H9 (cell line): ENCODE measurements at regions not wholly inside any gene's neighbourhood (a gene's known extent, or its start where the extent isn't known, plus 50 kb on each side); places are given as distances from the start of the nearest gene placed in this dataset.

ENCODE experiments used
- DNase-seq: peaks from one replicate; pipeline ENCODE4 v3.0.0-alpha.2; 2017
- H2AFZ ChIP-seq: one replicate; pipeline ENCODE4 v1.6.1; 2013; ENCODE audit warnings: mild to moderate bottlenecking, low read length, control low read depth, moderate library complexity
- H2AK5ac ChIP-seq: 2 replicates; pipeline ENCODE4 v1.6.1; 2013; ENCODE audit warnings: low read length, control low read depth, mixed read lengths; ENCODE audit not compliant: insufficient read length
- H2BK120ac ChIP-seq: one replicate; pipeline ENCODE4 v1.6.1; 2013; ENCODE audit warnings: low read depth, mild to moderate bottlenecking, low read length, control low read depth, inconsistent platforms; ENCODE audit not compliant: poor library complexity, severe bottlenecking
- H2BK12ac ChIP-seq: 2 replicates; pipeline ENCODE4 v1.6.1; 2013; ENCODE audit warnings: low read length, control low read depth, mixed read lengths, low read depth; ENCODE audit not compliant: insufficient read length
- H2BK15ac ChIP-seq: 2 replicates; pipeline ENCODE4 v1.6.1; 2013; ENCODE audit warnings: low read depth, low read length, control low read depth
- H2BK20ac ChIP-seq: one replicate; pipeline ENCODE4 v1.6.1; 2013; ENCODE audit warnings: low read depth, mild to moderate bottlenecking, low read length, control low read depth, inconsistent platforms; ENCODE audit not compliant: poor library complexity, severe bottlenecking
- H2BK5ac ChIP-seq: 2 replicates; pipeline ENCODE4 v1.6.1; 2013; ENCODE audit warnings: low read length, control low read depth, mixed read lengths; ENCODE audit not compliant: insufficient read length
- H3K14ac ChIP-seq: 2 replicates; pipeline ENCODE4 v1.6.1; 2013; ENCODE audit warnings: low read length, control low read depth; ENCODE audit not compliant: insufficient read depth
- H3K18ac ChIP-seq: 2 replicates; pipeline ENCODE4 v1.6.1; 2013; ENCODE audit warnings: low read depth, mild to moderate bottlenecking, mixed read lengths, low read length, control low read depth; ENCODE audit not compliant: insufficient read length
- H3K23ac ChIP-seq: 2 replicates; pipeline ENCODE4 v1.6.1; 2013; ENCODE audit warnings: low read length, control low read depth, mixed read lengths, low read depth; ENCODE audit not compliant: insufficient read length
- H3K23me2 ChIP-seq: 2 replicates; pipeline ENCODE4 v1.6.1; 2013; ENCODE audit warnings: low read depth, mild to moderate bottlenecking, mixed read lengths, low read length, control low read depth; ENCODE audit not compliant: insufficient read length, poor library complexity, severe bottlenecking
- H3K27ac ChIP-seq: 2 replicates; pipeline ENCODE4 v1.5.1; 2013; ENCODE audit warnings: low read length, control low read depth, mixed read lengths, low read depth; ENCODE audit not compliant: insufficient read length
- H3K27me3 ChIP-seq: 2 replicates; pipeline ENCODE4 v1.6.1; 2013; ENCODE audit warnings: low read length, control low read depth, inconsistent platforms; ENCODE audit not compliant: insufficient read depth
- H3K4ac ChIP-seq: 2 replicates; pipeline ENCODE4 v1.6.1; 2013; ENCODE audit warnings: low read depth, mild to moderate bottlenecking, control low read depth, inconsistent platforms, low read length, moderate library complexity
- H3K4me1 ChIP-seq: 2 replicates; pipeline ENCODE4 v1.6.1; 2013; ENCODE audit warnings: low read length, control low read depth, inconsistent platforms; ENCODE audit not compliant: insufficient read depth
- H3K4me2 ChIP-seq: 2 replicates; pipeline ENCODE4 v1.6.1; 2013; ENCODE audit warnings: low read length, control low read depth, mixed read lengths; ENCODE audit not compliant: insufficient read length, insufficient read depth
- H3K56ac ChIP-seq: 2 replicates; pipeline ENCODE4 v1.6.1; 2013; ENCODE audit warnings: low read depth, mild to moderate bottlenecking, mixed read lengths, low read length, control low read depth; ENCODE audit not compliant: insufficient read length
- H3K79me1 ChIP-seq: 2 replicates; pipeline ENCODE4 v1.6.1; 2013; ENCODE audit warnings: low read depth, mild to moderate bottlenecking, moderate library complexity, low read length, control low read depth, inconsistent platforms; ENCODE audit not compliant: insufficient read depth, poor library complexity, severe bottlenecking
- H3K79me2 ChIP-seq: 2 replicates; pipeline ENCODE4 v1.6.1; 2013; ENCODE audit warnings: low read length, control low read depth, inconsistent platforms; ENCODE audit not compliant: insufficient read depth
- H3K9ac ChIP-seq: 2 replicates; pipeline ENCODE4 v1.6.1; 2013; ENCODE audit warnings: low read length, control low read depth, mixed read lengths; ENCODE audit not compliant: insufficient read length; ENCODE audit errors: extremely low read depth
- H3K9me3 ChIP-seq: one replicate; pipeline ENCODE4 v1.6.1; 2013; ENCODE audit warnings: low read depth, low read length, inconsistent platforms; ENCODE audit not compliant: control insufficient read depth
- H3T11ph ChIP-seq: one replicate; pipeline ENCODE4 v1.6.1; 2013; ENCODE audit warnings: mild to moderate bottlenecking, low read length, control low read depth, inconsistent platforms
- H4K20me1 ChIP-seq: one replicate; pipeline ENCODE4 v1.6.1; 2013; ENCODE audit not compliant: control insufficient read depth, insufficient read length, insufficient read depth
- H4K5ac ChIP-seq: 2 replicates; pipeline ENCODE4 v1.6.1; 2013; ENCODE audit warnings: low read depth, mild to moderate bottlenecking, mixed read lengths, low read length, control low read depth; ENCODE audit not compliant: insufficient read length
- H4K8ac ChIP-seq: replicated peaks from 2 replicates; pipeline ENCODE4 v1.6.1; 2013; ENCODE audit warnings: low read length, control low read depth, mixed read lengths, low read depth; ENCODE audit not compliant: insufficient read length
- H4K91ac ChIP-seq: 2 replicates; pipeline ENCODE4 v1.6.1; 2013; ENCODE audit warnings: low read depth, mild to moderate bottlenecking, moderate library complexity, mixed read lengths, low read length, control low read depth; ENCODE audit not compliant: insufficient read length
- H3K27ac Mint-ChIP-seq, 3 experiments: 2 replicates in 2 of 3; 3 replicates in 1 of 3; pipeline ENCODE4 v1.8.0; 2020 to 2021; ENCODE audit warnings: mixed read lengths in 3 of 3, mild to moderate bottlenecking in 1 of 3, moderate library complexity in 1 of 3
- H3K27me3 Mint-ChIP-seq: 2 replicates; pipeline ENCODE4 v1.8.0; 2021; ENCODE audit warnings: low read depth, mild to moderate bottlenecking, moderate library complexity, mixed read lengths
- H3K36me3 Mint-ChIP-seq, 3 experiments: 2 replicates in 2 of 3; 3 replicates in 1 of 3; pipeline ENCODE4 v1.8.0; 2020 to 2021; ENCODE audit warnings: low read depth in 3 of 3, mixed read lengths in 3 of 3; ENCODE audit not compliant: insufficient read depth in 1 of 3
- H3K4me1 Mint-ChIP-seq, 2 experiments: 2 replicates each; pipeline ENCODE4 v1.8.0; 2020; ENCODE audit warnings: mixed read lengths in 2 of 2
- H3K4me3 Mint-ChIP-seq, 2 experiments: 2 replicates in 1 of 2; 3 replicates in 1 of 2; pipeline ENCODE4 v1.8.0; 2020 to 2021; ENCODE audit warnings: mild to moderate bottlenecking in 2 of 2, mixed read lengths in 2 of 2, moderate library complexity in 1 of 2
- H3K9me3 Mint-ChIP-seq, 2 experiments: 2 replicates in 1 of 2; 3 replicates in 1 of 2; pipeline ENCODE4 v1.8.0; 2020; ENCODE audit warnings: mild to moderate bottlenecking in 2 of 2, mixed read lengths in 2 of 2, moderate library complexity in 1 of 2
- CTCF ChIP-seq: fragments of 200-600 bp; sonication (generic); conservative IDR thresholded peaks from 3 replicates; pipeline ENCODE4 v1.8.0; 2021; ENCODE audit warnings: antibody characterized with exemption, mild to moderate bottlenecking
- WGBS: extraction: QIAGEN DNeasy Blood & Tissue Kit; methylation state at CpG from one replicate; pipeline ENCODE4 v1.1.7; 2013; ENCODE audit warnings: missing lambda C conversion rate, low lambda C conversion rate, mixed read lengths; ENCODE audit not compliant: insufficient read length; ENCODE audit errors: extremely low coverage; 5-methylcytosine and 5-hydroxymethylcytosine counted together

GRCh38 chr11:86142170-86142569 is 73.3 kb upstream of the PICALM start:
- WGBS: no CpG with 5 or more reads among the region's 1 CpG
- Histone ChIP-seq H3K4me2 (no peak overlapping the region), H2BK12ac (no peak overlapping the region), H4K20me1 (no peaks in the 10 kb centered on the region), H2AFZ (peak overlapping the region; percentile 32), H3T11ph (no peak overlapping the region), H2BK20ac (no peak overlapping the region), H3K23me2 (no peaks in the 10 kb centered on the region), H3K14ac (no peak overlapping the region), H3K9ac (no peak overlapping the region), H3K56ac (no peak overlapping the region), H3K23ac (no peak overlapping the region), H3K27ac (no peak overlapping the region), H3K9me3 (no peaks in the 10 kb centered on the region), H3K4me1 (no peaks in the 10 kb centered on the region), H3K79me2 (no peaks in the 10 kb centered on the region), H3K27me3 (no peaks in the 10 kb centered on the region), H2AK5ac (no peak overlapping the region), H4K8ac (no peak overlapping the region), H4K91ac (no peak overlapping the region), H3K4ac (no peak overlapping the region), H3K79me1 (no peaks in the 10 kb centered on the region), H2BK15ac (no peak overlapping the region), H2BK5ac (no peak overlapping the region), H2BK120ac (no peak overlapping the region), H4K5ac (no peak overlapping the region), H3K18ac (no peak overlapping the region)
- DNase-seq: no peak
- no peak overlapping the region for H3K4me3 Mint-ChIP-seq
- no peaks in the 10 kb centered on the region for H3K27me3 Mint-ChIP-seq
- no peak for TF ChIP-seq CTCF
- H3K27ac Mint-ChIP-seq: no peak overlapping the region
- H3K9me3 Mint-ChIP-seq: no peaks in the 10 kb centered on the region
- H3K4me1 Mint-ChIP-seq: no peaks in the 10 kb centered on the region
- no peaks in the 10 kb centered on the region for H3K36me3 Mint-ChIP-seq
